Peyer's patch (tissue), 4 donors: ENCODE measurements at regions not wholly inside any gene's neighbourhood (a gene's known extent, or its start where the extent isn't known, plus 50 kb on each side); places are given as distances from the start of the nearest gene placed in this dataset.

Experiments used
- DNase-seq, 3 donors: peaks; one replicate each; pipeline ENCODE4 v3.0.0-alpha.2; 2017 to 2019
- H3K27ac ChIP-seq, 4 donors: fragments of 200-600 bp; sonication (generic); one replicate each; pipeline ENCODE4 v1.5.1; 2016 to 2019
- H3K27me3 ChIP-seq, 2 donors: fragments of 200-600 bp; sonication (generic); one replicate each; pipeline ENCODE4 v1.5.1; 2019
- H3K36me3 ChIP-seq, 3 donors: fragments of 200-600 bp; sonication (generic); one replicate each; pipeline ENCODE4 v1.5.1; 2016 to 2019
- H3K4me1 ChIP-seq, 4 donors: fragments of 200-600 bp; sonication (generic); one replicate each; pipeline ENCODE4 v1.5.1; 2016 to 2019
- H3K4me3 ChIP-seq, 4 donors: fragments of 200-600 bp; sonication (generic); 1 replicate in 3 of 4; 2 replicates in 1 of 4; pipeline ENCODE4 v1.5.1; 2016 to 2019; ENCODE audit warnings: mild to moderate bottlenecking in 1 of 4
- H3K9me3 ChIP-seq, 4 donors: fragments of 200-600 bp; sonication (generic); one replicate each; pipeline ENCODE4 v1.5.1; 2016 to 2019; ENCODE audit warnings: mild to moderate bottlenecking in 1 of 4
- POLR2A ChIP-seq, 2 donors: fragments of 450-650 bp; IDR thresholded peaks; one replicate each; pipeline ENCODE4 v1.5.1; 2017; ENCODE audit warnings: antibody characterized with exemption in 2 of 2, mild to moderate bottlenecking in 2 of 2, moderate library complexity in 2 of 2
- TF ChIP-seq, protein P1 (sequence below), 6 experiments: fragments of 450-650 bp in 4 of 6; fragments of 200-600 bp in 2 of 6; sonication (generic) in 1 of 6; IDR thresholded peaks; one replicate each; pipeline ENCODE4 v1.5.1; 2017 to 2019; ENCODE audit warnings: antibody characterized with exemption in 6 of 6, mild to moderate bottlenecking in 3 of 6, moderate library complexity in 1 of 6

DNA sequence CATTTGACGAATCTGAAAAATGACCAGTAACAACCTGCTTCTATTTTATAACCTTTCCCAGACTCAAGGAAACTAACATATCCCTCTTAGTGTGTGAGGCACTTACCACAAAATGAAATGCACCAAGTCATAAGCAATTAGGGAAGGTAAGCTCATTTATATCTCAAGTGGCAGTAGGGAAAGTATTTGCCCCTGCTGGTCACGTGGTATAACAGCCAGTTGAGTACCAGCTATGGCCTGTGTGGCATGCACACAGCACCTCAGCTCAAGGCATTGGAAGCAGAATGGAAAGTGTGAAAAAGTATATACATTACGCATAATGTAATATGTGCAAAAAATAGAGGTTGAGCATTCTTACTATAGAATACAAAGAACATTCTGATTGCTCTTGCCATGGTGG is 178.3 kb upstream of the GYPA start:
- TF ChIP-seq, protein P1, sequence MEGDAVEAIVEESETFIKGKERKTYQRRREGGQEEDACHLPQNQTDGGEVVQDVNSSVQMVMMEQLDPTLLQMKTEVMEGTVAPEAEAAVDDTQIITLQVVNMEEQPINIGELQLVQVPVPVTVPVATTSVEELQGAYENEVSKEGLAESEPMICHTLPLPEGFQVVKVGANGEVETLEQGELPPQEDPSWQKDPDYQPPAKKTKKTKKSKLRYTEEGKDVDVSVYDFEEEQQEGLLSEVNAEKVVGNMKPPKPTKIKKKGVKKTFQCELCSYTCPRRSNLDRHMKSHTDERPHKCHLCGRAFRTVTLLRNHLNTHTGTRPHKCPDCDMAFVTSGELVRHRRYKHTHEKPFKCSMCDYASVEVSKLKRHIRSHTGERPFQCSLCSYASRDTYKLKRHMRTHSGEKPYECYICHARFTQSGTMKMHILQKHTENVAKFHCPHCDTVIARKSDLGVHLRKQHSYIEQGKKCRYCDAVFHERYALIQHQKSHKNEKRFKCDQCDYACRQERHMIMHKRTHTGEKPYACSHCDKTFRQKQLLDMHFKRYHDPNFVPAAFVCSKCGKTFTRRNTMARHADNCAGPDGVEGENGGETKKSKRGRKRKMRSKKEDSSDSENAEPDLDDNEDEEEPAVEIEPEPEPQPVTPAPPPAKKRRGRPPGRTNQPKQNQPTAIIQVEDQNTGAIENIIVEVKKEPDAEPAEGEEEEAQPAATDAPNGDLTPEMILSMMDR (IDR thresholded peaks at IDR 0.05), result no peak
- TF ChIP-seq POLR2A (IDR thresholded peaks at IDR 0.05), result no peak
- H3K36me3 ChIP-seq, result no peaks in the 10 kb centered on the region
- DNase-seq, result no peak
- H3K9me3 ChIP-seq, result peaks cover 0 to 10% (median 0%) of the 10 kb centered on the region in 4 donors
- no peak overlapping the region for H3K27ac ChIP-seq
- H3K4me3 ChIP-seq, result no peak overlapping the region
- H3K27me3 ChIP-seq, result no peaks in the 10 kb centered on the region
- no peaks in the 10 kb centered on the region for H3K4me1 ChIP-seq

- TF ChIP-seq, protein P1 (IDR thresholded peaks at IDR 0.05), result no peak
- TF ChIP-seq POLR2A (IDR thresholded peaks at IDR 0.05), result no peak
- H3K9me3 ChIP-seq, result no peaks in the 10 kb centered on the region
- no peaks in the 10 kb centered on the region for H3K27me3 ChIP-seq
- no peak overlapping the region for H3K27ac ChIP-seq
- H3K4me3 ChIP-seq, result no peak overlapping the region
- H3K4me1 ChIP-seq, result no peaks in the 10 kb centered on the region
- no peak for DNase-seq
- H3K36me3 ChIP-seq, result no peaks in the 10 kb centered on the region
Observed at GRCh38 chr4:144336633-144337032, 196.1 kb upstream of the GYPA start.

- DNase-seq, result no peak
- no peaks in the 10 kb centered on the region for H3K36me3 ChIP-seq
- TF ChIP-seq, protein P1 (IDR thresholded peaks at IDR 0.05), result no peak
- TF ChIP-seq POLR2A (IDR thresholded peaks at IDR 0.05), result no peak
- H3K9me3 ChIP-seq, result no peaks in the 10 kb centered on the region
- no peak overlapping the region for H3K4me3 ChIP-seq
- H3K27me3 ChIP-seq, result no peaks in the 10 kb centered on the region
- H3K27ac ChIP-seq, result no peak overlapping the region
- no peaks in the 10 kb centered on the region for H3K4me1 ChIP-seq
Observed at GRCh38 chr4:144338148-144338547, 197.6 kb upstream of the GYPA start.

- H3K4me3 ChIP-seq, result no peak overlapping the region
- H3K27ac ChIP-seq, result no peak overlapping the region
- no peaks in the 10 kb centered on the region for H3K36me3 ChIP-seq
- H3K4me1 ChIP-seq, result no peaks in the 10 kb centered on the region
- no peaks in the 10 kb centered on the region for H3K27me3 ChIP-seq
- no peaks in the 10 kb centered on the region for H3K9me3 ChIP-seq
- no peak for DNase-seq
- no peak for TF ChIP-seq POLR2A (IDR thresholded peaks at IDR 0.05)
- TF ChIP-seq, protein P1 (IDR thresholded peaks at IDR 0.05), result no peak
Observed at GRCh38 chr4:144338834-144339233, 198.3 kb upstream of the GYPA start.

DNA sequence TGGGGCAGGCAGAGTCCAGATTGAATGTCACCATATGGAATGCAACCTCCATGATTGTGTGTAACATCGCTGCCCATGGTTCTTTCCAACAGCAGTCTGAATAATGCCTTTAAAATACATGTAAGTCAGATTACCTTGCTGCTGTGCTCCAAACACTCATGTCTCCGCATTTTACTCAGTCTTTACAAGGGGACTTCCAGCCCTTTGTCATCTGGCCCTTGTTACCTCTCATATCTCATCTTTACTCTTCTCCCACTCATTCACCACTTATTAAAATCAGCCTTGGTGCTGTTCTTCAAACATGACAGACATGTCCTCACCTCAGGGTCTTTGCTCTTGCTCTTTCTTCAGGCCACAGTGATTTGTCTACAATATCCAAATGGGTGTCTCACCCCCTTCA is 200.4 kb upstream of the GYPA start:
- Histone ChIP-seq H3K27me3 (no peaks in the 10 kb centered on the region), H3K9me3 (no peaks in the 10 kb centered on the region), H3K4me1 (no peaks in the 10 kb centered on the region), H3K27ac (no peak overlapping the region), H3K4me3 (no peak overlapping the region), H3K36me3 (no peaks in the 10 kb centered on the region)
- DNase-seq, result no peak
- TF ChIP-seq, protein P1 (IDR thresholded peaks at IDR 0.05), result no peak
